ENCODE measurements at regions not wholly inside any gene's neighbourhood (a gene's known extent, or its start where the extent isn't known, plus 50 kb on each side); places are given as distances from the start of the nearest gene placed in this dataset.

- no peak for TF ChIP-seq CTCF (IDR thresholded peaks at IDR 0.05; ENCODE audit: borderline replicate concordance, control extremely low read depth, extremely low read depth, insufficient read depth, missing control alignments)
- in situ Hi-C loops (cut with MboI; ENCODE audit: low sequenced_read_pairs, unreplicated experiment) = no loop called here
- DNase-seq (ENCODE audit: low spot score) = no peak
These were observed 1009.4 kb upstream of the TSPY4 start for GRCh38 chrY:8327708-8328354.

GRCh38 chrY:8329431-8329830 is 1007.8 kb upstream of the TSPY4 start:
- DNase-seq (ENCODE audit: low spot score) = no peak
- in situ Hi-C loops (cut with MboI; ENCODE audit: low sequenced_read_pairs, unreplicated experiment) = no loop called here
- TF ChIP-seq CTCF (IDR thresholded peaks at IDR 0.05; ENCODE audit: borderline replicate concordance, control extremely low read depth, extremely low read depth, insufficient read depth, missing control alignments) = no peak

GRCh38 chrY:8329929-8330328 is 1007.3 kb upstream of the TSPY4 start:
- in situ Hi-C loops (cut with MboI; ENCODE audit: low sequenced_read_pairs, unreplicated experiment) = no loop called here
- TF ChIP-seq CTCF (IDR thresholded peaks at IDR 0.05; ENCODE audit: borderline replicate concordance, control extremely low read depth, extremely low read depth, insufficient read depth, missing control alignments) = no peak

GRCh38 chrY:8333328-8333727 is 1003.9 kb upstream of the TSPY4 start:
- no peak for TF ChIP-seq CTCF (IDR thresholded peaks at IDR 0.05; ENCODE audit: borderline replicate concordance, control extremely low read depth, extremely low read depth, insufficient read depth, missing control alignments)
- no peak for DNase-seq (ENCODE audit: low spot score)
- in situ Hi-C loops (cut with MboI; ENCODE audit: low sequenced_read_pairs, unreplicated experiment) = no loop called here

More at GRCh38 chrY:8329929-8330328, 1007.3 kb upstream of the TSPY4 start:
- DNase-seq (ENCODE audit: low spot score) = no peak

- no peak for DNase-seq (ENCODE audit: low spot score)
- in situ Hi-C loops (cut with MboI; ENCODE audit: low sequenced_read_pairs, unreplicated experiment) = no loop called here
- TF ChIP-seq CTCF (IDR thresholded peaks at IDR 0.05; ENCODE audit: borderline replicate concordance, control extremely low read depth, extremely low read depth, insufficient read depth, missing control alignments) = no peak
These were observed 1001.9 kb upstream of the TSPY4 start for GRCh38 chrY:8335299-8335835.

- TF ChIP-seq CTCF (IDR thresholded peaks at IDR 0.05; ENCODE audit: borderline replicate concordance, control extremely low read depth, extremely low read depth, insufficient read depth, missing control alignments) = no peak
- in situ Hi-C loops (cut with MboI; ENCODE audit: low sequenced_read_pairs, unreplicated experiment) = no loop called here
- no peak for DNase-seq (ENCODE audit: low spot score)
These were observed 1001.0 kb upstream of the TSPY4 start for GRCh38 chrY:8336112-8336774.
